ENCODE measurements at regions not wholly inside any gene's neighbourhood (a gene's known extent, or its start where the extent isn't known, plus 50 kb on each side); places are given as distances from the start of the nearest gene placed in this dataset.

GRCh38 chr3:194057570-194058188, 78.3 kb upstream of the HES1 start:
- no peak for TF ChIP-seq GATA3 (IDR thresholded peaks at IDR 0.05; ENCODE audit: low read depth, low read length)
- TF ChIP-seq GATA2 (IDR thresholded peaks at IDR 0.05; ENCODE audit: low read depth, low read length), result no peak

GRCh38 chr3:194058189-194058571, 77.8 kb upstream of the HES1 start:
- no peak for TF ChIP-seq GATA3 (IDR thresholded peaks at IDR 0.05; ENCODE audit: low read depth, low read length)
- no peak for TF ChIP-seq GATA2 (IDR thresholded peaks at IDR 0.05; ENCODE audit: low read depth, low read length)

- TF ChIP-seq GATA2 (IDR thresholded peaks at IDR 0.05; ENCODE audit: low read depth, low read length) (no peak), GATA3 (IDR thresholded peaks at IDR 0.05; ENCODE audit: low read depth, low read length) (no peak)
These were observed 77.2 kb upstream of the HES1 start for GRCh38 chr3:194058753-194059152.

- TF ChIP-seq GATA3 (IDR thresholded peaks at IDR 0.05; ENCODE audit: low read depth, low read length) (no peak), GATA2 (IDR thresholded peaks at IDR 0.05; ENCODE audit: low read depth, low read length) (no peak)
These were observed 74.4 kb upstream of the HES1 start for GRCh38 chr3:194061421-194062030.

- TF ChIP-seq GATA2 (IDR thresholded peaks at IDR 0.05; ENCODE audit: low read depth, low read length) (no peak), GATA3 (IDR thresholded peaks at IDR 0.05; ENCODE audit: low read depth, low read length) (no peak)
These were observed 73.1 kb upstream of the HES1 start for GRCh38 chr3:194062830-194063229.

- TF ChIP-seq GATA3 (IDR thresholded peaks at IDR 0.05; ENCODE audit: low read depth, low read length) (no peak), GATA2 (IDR thresholded peaks at IDR 0.05; ENCODE audit: low read depth, low read length) (no peak)
These were observed 71.3 kb upstream of the HES1 start for GRCh38 chr3:194064380-194065332.

- TF ChIP-seq GATA2 (IDR thresholded peaks at IDR 0.05; ENCODE audit: low read depth, low read length) (no peak), GATA3 (IDR thresholded peaks at IDR 0.05; ENCODE audit: low read depth, low read length) (no peak)
These were observed 68.0 kb upstream of the HES1 start for GRCh38 chr3:194067949-194068362.

GRCh38 chr3:194069421-194070219, 66.3 kb upstream of the HES1 start:
- TF ChIP-seq GATA3 (IDR thresholded peaks at IDR 0.05; ENCODE audit: low read depth, low read length) (peak; percentile 77), GATA2 (IDR thresholded peaks at IDR 0.05; ENCODE audit: low read depth, low read length) (peak; percentile 69)

GRCh38 chr3:194070220-194070633, 65.7 kb upstream of the HES1 start:
- no peak for TF ChIP-seq GATA2 (IDR thresholded peaks at IDR 0.05; ENCODE audit: low read depth, low read length)
- TF ChIP-seq GATA3 (IDR thresholded peaks at IDR 0.05; ENCODE audit: low read depth, low read length), result no peak

- TF ChIP-seq GATA2 (IDR thresholded peaks at IDR 0.05; ENCODE audit: low read depth, low read length), result no peak
These were observed 65.1 kb upstream of the HES1 start for GRCh38 chr3:194070634-194071409.

- TF ChIP-seq GATA2 (IDR thresholded peaks at IDR 0.05; ENCODE audit: low read depth, low read length), result no peak
- no peak for TF ChIP-seq GATA3 (IDR thresholded peaks at IDR 0.05; ENCODE audit: low read depth, low read length)
These were observed 63.9 kb upstream of the HES1 start for GRCh38 chr3:194072097-194072428.

- TF ChIP-seq GATA3 (IDR thresholded peaks at IDR 0.05; ENCODE audit: low read depth, low read length), result no peak
These were observed 63.2 kb upstream of the HES1 start for GRCh38 chr3:194072691-194073279.

- TF ChIP-seq GATA3 (IDR thresholded peaks at IDR 0.05; ENCODE audit: low read depth, low read length) (no peak), GATA2 (IDR thresholded peaks at IDR 0.05; ENCODE audit: low read depth, low read length) (no peak)
These were observed 62.0 kb upstream of the HES1 start for GRCh38 chr3:194073926-194074325.

Data from SH-SY5Y (cell line).